H9 (cell line): ENCODE measurements at regions not wholly inside any gene's neighbourhood (a gene's known extent, or its start where the extent isn't known, plus 50 kb on each side); places are given as distances from the start of the nearest gene placed in this dataset.

Experiments
- DNase-seq: peaks from one replicate; pipeline ENCODE4 v3.0.0-alpha.2; 2017
- H2AFZ ChIP-seq: one replicate; pipeline ENCODE4 v1.6.1; 2013; ENCODE audit warnings: mild to moderate bottlenecking, low read length, control low read depth, moderate library complexity
- H2AK5ac ChIP-seq: 2 replicates; pipeline ENCODE4 v1.6.1; 2013; ENCODE audit warnings: low read length, control low read depth, mixed read lengths; ENCODE audit not compliant: insufficient read length
- H2BK120ac ChIP-seq: one replicate; pipeline ENCODE4 v1.6.1; 2013; ENCODE audit warnings: low read depth, mild to moderate bottlenecking, low read length, control low read depth, inconsistent platforms; ENCODE audit not compliant: poor library complexity, severe bottlenecking
- H2BK12ac ChIP-seq: 2 replicates; pipeline ENCODE4 v1.6.1; 2013; ENCODE audit warnings: low read length, control low read depth, mixed read lengths, low read depth; ENCODE audit not compliant: insufficient read length
- H2BK15ac ChIP-seq: 2 replicates; pipeline ENCODE4 v1.6.1; 2013; ENCODE audit warnings: low read depth, low read length, control low read depth
- H2BK20ac ChIP-seq: one replicate; pipeline ENCODE4 v1.6.1; 2013; ENCODE audit warnings: low read depth, mild to moderate bottlenecking, low read length, control low read depth, inconsistent platforms; ENCODE audit not compliant: poor library complexity, severe bottlenecking
- H2BK5ac ChIP-seq: 2 replicates; pipeline ENCODE4 v1.6.1; 2013; ENCODE audit warnings: low read length, control low read depth, mixed read lengths; ENCODE audit not compliant: insufficient read length
- H3K14ac ChIP-seq: 2 replicates; pipeline ENCODE4 v1.6.1; 2013; ENCODE audit warnings: low read length, control low read depth; ENCODE audit not compliant: insufficient read depth
- H3K18ac ChIP-seq: 2 replicates; pipeline ENCODE4 v1.6.1; 2013; ENCODE audit warnings: low read depth, mild to moderate bottlenecking, mixed read lengths, low read length, control low read depth; ENCODE audit not compliant: insufficient read length
- H3K23ac ChIP-seq: 2 replicates; pipeline ENCODE4 v1.6.1; 2013; ENCODE audit warnings: low read length, control low read depth, mixed read lengths, low read depth; ENCODE audit not compliant: insufficient read length
- H3K23me2 ChIP-seq: 2 replicates; pipeline ENCODE4 v1.6.1; 2013; ENCODE audit warnings: low read depth, mild to moderate bottlenecking, mixed read lengths, low read length, control low read depth; ENCODE audit not compliant: insufficient read length, poor library complexity, severe bottlenecking
- H3K27ac ChIP-seq: 2 replicates; pipeline ENCODE4 v1.5.1; 2013; ENCODE audit warnings: low read length, control low read depth, mixed read lengths, low read depth; ENCODE audit not compliant: insufficient read length
- H3K27me3 ChIP-seq: 2 replicates; pipeline ENCODE4 v1.6.1; 2013; ENCODE audit warnings: low read length, control low read depth, inconsistent platforms; ENCODE audit not compliant: insufficient read depth
- H3K4ac ChIP-seq: 2 replicates; pipeline ENCODE4 v1.6.1; 2013; ENCODE audit warnings: low read depth, mild to moderate bottlenecking, control low read depth, inconsistent platforms, low read length, moderate library complexity
- H3K4me1 ChIP-seq: 2 replicates; pipeline ENCODE4 v1.6.1; 2013; ENCODE audit warnings: low read length, control low read depth, inconsistent platforms; ENCODE audit not compliant: insufficient read depth
- H3K4me2 ChIP-seq: 2 replicates; pipeline ENCODE4 v1.6.1; 2013; ENCODE audit warnings: low read length, control low read depth, mixed read lengths; ENCODE audit not compliant: insufficient read length, insufficient read depth
- H3K56ac ChIP-seq: 2 replicates; pipeline ENCODE4 v1.6.1; 2013; ENCODE audit warnings: low read depth, mild to moderate bottlenecking, mixed read lengths, low read length, control low read depth; ENCODE audit not compliant: insufficient read length
- H3K79me1 ChIP-seq: 2 replicates; pipeline ENCODE4 v1.6.1; 2013; ENCODE audit warnings: low read depth, mild to moderate bottlenecking, moderate library complexity, low read length, control low read depth, inconsistent platforms; ENCODE audit not compliant: insufficient read depth, poor library complexity, severe bottlenecking
- H3K79me2 ChIP-seq: 2 replicates; pipeline ENCODE4 v1.6.1; 2013; ENCODE audit warnings: low read length, control low read depth, inconsistent platforms; ENCODE audit not compliant: insufficient read depth
- H3K9ac ChIP-seq: 2 replicates; pipeline ENCODE4 v1.6.1; 2013; ENCODE audit warnings: low read length, control low read depth, mixed read lengths; ENCODE audit not compliant: insufficient read length; ENCODE audit errors: extremely low read depth
- H3K9me3 ChIP-seq: one replicate; pipeline ENCODE4 v1.6.1; 2013; ENCODE audit warnings: low read depth, low read length, inconsistent platforms; ENCODE audit not compliant: control insufficient read depth
- H3T11ph ChIP-seq: one replicate; pipeline ENCODE4 v1.6.1; 2013; ENCODE audit warnings: mild to moderate bottlenecking, low read length, control low read depth, inconsistent platforms
- H4K20me1 ChIP-seq: one replicate; pipeline ENCODE4 v1.6.1; 2013; ENCODE audit not compliant: control insufficient read depth, insufficient read length, insufficient read depth
- H4K5ac ChIP-seq: 2 replicates; pipeline ENCODE4 v1.6.1; 2013; ENCODE audit warnings: low read depth, mild to moderate bottlenecking, mixed read lengths, low read length, control low read depth; ENCODE audit not compliant: insufficient read length
- H4K8ac ChIP-seq: replicated peaks from 2 replicates; pipeline ENCODE4 v1.6.1; 2013; ENCODE audit warnings: low read length, control low read depth, mixed read lengths, low read depth; ENCODE audit not compliant: insufficient read length
- H4K91ac ChIP-seq: 2 replicates; pipeline ENCODE4 v1.6.1; 2013; ENCODE audit warnings: low read depth, mild to moderate bottlenecking, moderate library complexity, mixed read lengths, low read length, control low read depth; ENCODE audit not compliant: insufficient read length
- H3K27ac Mint-ChIP-seq, 3 experiments: 2 replicates in 2 of 3; 3 replicates in 1 of 3; pipeline ENCODE4 v1.8.0; 2020 to 2021; ENCODE audit warnings: mixed read lengths in 3 of 3, mild to moderate bottlenecking in 1 of 3, moderate library complexity in 1 of 3
- H3K27me3 Mint-ChIP-seq: 2 replicates; pipeline ENCODE4 v1.8.0; 2021; ENCODE audit warnings: low read depth, mild to moderate bottlenecking, moderate library complexity, mixed read lengths
- H3K36me3 Mint-ChIP-seq, 3 experiments: 2 replicates in 2 of 3; 3 replicates in 1 of 3; pipeline ENCODE4 v1.8.0; 2020 to 2021; ENCODE audit warnings: low read depth in 3 of 3, mixed read lengths in 3 of 3; ENCODE audit not compliant: insufficient read depth in 1 of 3
- H3K4me1 Mint-ChIP-seq, 2 experiments: 2 replicates each; pipeline ENCODE4 v1.8.0; 2020; ENCODE audit warnings: mixed read lengths in 2 of 2
- H3K4me3 Mint-ChIP-seq, 2 experiments: 2 replicates in 1 of 2; 3 replicates in 1 of 2; pipeline ENCODE4 v1.8.0; 2020 to 2021; ENCODE audit warnings: mild to moderate bottlenecking in 2 of 2, mixed read lengths in 2 of 2, moderate library complexity in 1 of 2
- H3K9me3 Mint-ChIP-seq, 2 experiments: 2 replicates in 1 of 2; 3 replicates in 1 of 2; pipeline ENCODE4 v1.8.0; 2020; ENCODE audit warnings: mild to moderate bottlenecking in 2 of 2, mixed read lengths in 2 of 2, moderate library complexity in 1 of 2
- CTCF ChIP-seq: fragments of 200-600 bp; sonication (generic); conservative IDR thresholded peaks from 3 replicates; pipeline ENCODE4 v1.8.0; 2021; ENCODE audit warnings: antibody characterized with exemption, mild to moderate bottlenecking
- WGBS: extraction: QIAGEN DNeasy Blood & Tissue Kit; methylation state at CpG from one replicate; pipeline ENCODE4 v1.1.7; 2013; ENCODE audit warnings: missing lambda C conversion rate, low lambda C conversion rate, mixed read lengths; ENCODE audit not compliant: insufficient read length; ENCODE audit errors: extremely low coverage; 5-methylcytosine and 5-hydroxymethylcytosine counted together

GRCh38 chr2:221874444-221874843 lies 302.3 kb upstream of the EPHA4 start:
- no peaks in the 10 kb centered on the region for H3K27me3 ChIP-seq
- H3K27ac ChIP-seq = no peak overlapping the region
- no peak for TF ChIP-seq CTCF
- no peak overlapping the region for H2AK5ac ChIP-seq
- H3K9me3 Mint-ChIP-seq = peaks cover 16 to 19% of the 10 kb centered on the region in 2 experiments
- no peak overlapping the region for H4K91ac ChIP-seq
- H3K9ac ChIP-seq = no peak overlapping the region
- H3K4ac ChIP-seq = no peak overlapping the region
- no peak overlapping the region for H2BK5ac ChIP-seq
- H3K79me2 ChIP-seq = no peaks in the 10 kb centered on the region
- no peak overlapping the region for H2BK12ac ChIP-seq
- H3K9me3 ChIP-seq = no peaks in the 10 kb centered on the region
- H2AFZ ChIP-seq = no peak overlapping the region
- no peak overlapping the region for H3K14ac ChIP-seq
- H3K27ac Mint-ChIP-seq = no peak overlapping the region
- peaks cover 0 to 3% of the 10 kb centered on the region in 2 experiments; a peak in 1 of 4 replicates for H3K4me1 Mint-ChIP-seq
- H3K23me2 ChIP-seq = no peaks in the 10 kb centered on the region
- no peak overlapping the region for H3K23ac ChIP-seq
- H3K79me1 ChIP-seq = no peaks in the 10 kb centered on the region
- peaks cover 0 to 25% (median 11%) of the 10 kb centered on the region in 3 experiments; a peak in 6 of 7 replicates for H3K36me3 Mint-ChIP-seq
- H3K56ac ChIP-seq = no peak overlapping the region
- no peaks in the 10 kb centered on the region for H4K20me1 ChIP-seq
- no peak for DNase-seq
- no peak overlapping the region for H3K4me2 ChIP-seq
- H3K27me3 Mint-ChIP-seq = no peaks in the 10 kb centered on the region
- no peak overlapping the region for H3T11ph ChIP-seq
- H4K5ac ChIP-seq = no peak overlapping the region
- no peak overlapping the region for H3K18ac ChIP-seq
- no peak overlapping the region for H2BK120ac ChIP-seq
- no peak overlapping the region for H3K4me3 Mint-ChIP-seq
- no peak overlapping the region for H2BK20ac ChIP-seq
- no CpG with 5 or more reads among the region's 2 CpGs for WGBS
- H2BK15ac ChIP-seq = no peak overlapping the region
- no peak overlapping the region for H4K8ac ChIP-seq
- H3K4me1 ChIP-seq = no peaks in the 10 kb centered on the region
